Erythroblast (primary cell): ENCODE measurements at regions not wholly inside any gene's neighbourhood (a gene's known extent, or its start where the extent isn't known, plus 50 kb on each side); places are given as distances from the start of the nearest gene placed in this dataset.

Experiments
- GATA1 ChIP-seq: IDR thresholded peaks from 2 replicates; pipeline ENCODE4 v1.6.1; 2011; ENCODE audit warnings: low read depth, mild to moderate bottlenecking, control low read depth, low read length, moderate library complexity
- POLR2A ChIP-seq: IDR thresholded peaks from 2 replicates; pipeline ENCODE4 v1.6.1; 2011; ENCODE audit warnings: mild to moderate bottlenecking, low read length

- no peak for TF ChIP-seq POLR2A
- no peak for TF ChIP-seq GATA1
These were observed 61.3 kb upstream of the CAV2 start for GRCh38 chr7:116438267-116438666.
